ENCODE measurements at regions not wholly inside any gene's neighbourhood (a gene's known extent, or its start where the extent isn't known, plus 50 kb on each side); places are given as distances from the start of the nearest gene placed in this dataset.

GRCh38 chr3:39558775-39559306 lies 91.4 kb downstream of the MOBP start:
- no peak overlapping the region for H2AFZ ChIP-seq
- no peaks in the 10 kb centered on the region for H3K9me2 ChIP-seq (ENCODE audit: insufficient read depth)
- H3K79me2 ChIP-seq (ENCODE audit: insufficient read depth), result no peaks in the 10 kb centered on the region
- no peak overlapping the region for H3K4me3 ChIP-seq
- no peaks in the 10 kb centered on the region for H3K27me3 ChIP-seq (replicated peaks; ENCODE audit: insufficient read depth)
- WGBS, 2 experiments (ENCODE audit: low coverage in 1 of 2, low lambda C conversion rate in 2 of 2, missing lambda C conversion rate in 2 of 2), result 33 to 42% methylated on average over 3 of the region's 3 CpGs
- H3K9ac ChIP-seq, result no peak overlapping the region
- H4K20me1 ChIP-seq (ENCODE audit: insufficient read depth), result no peaks in the 10 kb centered on the region
- no peak overlapping the region for H3K4me2 ChIP-seq (ENCODE audit: unreplicated experiment)
- H3F3A ChIP-seq (ENCODE audit: insufficient read depth), result no peaks in the 10 kb centered on the region
- in situ Hi-C loops (cut with MboI), result no loop called here
- H3K36me3 ChIP-seq (ENCODE audit: low read depth), result no peaks in the 10 kb centered on the region
- no peak overlapping the region for H3K27ac ChIP-seq
- no peaks in the 10 kb centered on the region for H3K4me1 ChIP-seq (ENCODE audit: insufficient read depth)
- H3K9me3 ChIP-seq (ENCODE audit: low read depth), result no peaks in the 10 kb centered on the region
- no peak for TF ChIP-seq EZH2phosphoT487 (IDR thresholded peaks at IDR 0.05; ENCODE audit: insufficient read depth, low read depth)
- DNase-seq, result no peak

- H3K4me2 ChIP-seq (ENCODE audit: unreplicated experiment), result no peak overlapping the region
Measured at GRCh38 chr3:39559543-39559942, 92.1 kb downstream of the MOBP start.

GRCh38 chr3:39568508-39568907 lies 101.0 kb downstream of the MOBP start:
- TF ChIP-seq EZH2phosphoT487 (IDR thresholded peaks at IDR 0.05; ENCODE audit: insufficient read depth, low read depth) (no peak), EZH2 (IDR thresholded peaks at IDR 0.05; ENCODE audit: insufficient read depth, poor library complexity, severe bottlenecking) (no peak)
- Histone ChIP-seq H3K4me2 (ENCODE audit: unreplicated experiment) (no peak overlapping the region), H3K4me1 (ENCODE audit: insufficient read depth) (no peaks in the 10 kb centered on the region), H3K36me3 (ENCODE audit: low read depth) (no peaks in the 10 kb centered on the region), H3K9ac (no peak overlapping the region), H3F3A (ENCODE audit: insufficient read depth) (no peaks in the 10 kb centered on the region), H2AFZ (no peak overlapping the region), H3K27ac (no peak overlapping the region), H3K9me2 (ENCODE audit: insufficient read depth) (no peaks in the 10 kb centered on the region), H3K79me2 (ENCODE audit: insufficient read depth) (no peaks in the 10 kb centered on the region), H4K20me1 (ENCODE audit: insufficient read depth) (no peaks in the 10 kb centered on the region), H3K27me3 (replicated peaks; ENCODE audit: insufficient read depth) (no peaks in the 10 kb centered on the region), H3K4me3 (no peak overlapping the region), H3K9me3 (ENCODE audit: low read depth) (no peaks in the 10 kb centered on the region)
- in situ Hi-C loops (cut with MboI), result no loop called here
- no peak for DNase-seq

More at GRCh38 chr3:39559543-39559942, 92.1 kb downstream of the MOBP start:
- no peak overlapping the region for H3K4me3 ChIP-seq
- H3K27ac ChIP-seq, result no peak overlapping the region
- in situ Hi-C loops (cut with MboI), result no loop called here
- no peaks in the 10 kb centered on the region for H4K20me1 ChIP-seq (ENCODE audit: insufficient read depth)
- H2AFZ ChIP-seq, result no peak overlapping the region
- no peak for TF ChIP-seq EZH2phosphoT487 (IDR thresholded peaks at IDR 0.05; ENCODE audit: insufficient read depth, low read depth)
- no peak for TF ChIP-seq EZH2 (IDR thresholded peaks at IDR 0.05; ENCODE audit: insufficient read depth, poor library complexity, severe bottlenecking)
- H3K27me3 ChIP-seq (replicated peaks; ENCODE audit: insufficient read depth), result no peaks in the 10 kb centered on the region
- no peaks in the 10 kb centered on the region for H3K9me2 ChIP-seq (ENCODE audit: insufficient read depth)
- no peaks in the 10 kb centered on the region for H3K79me2 ChIP-seq (ENCODE audit: insufficient read depth)
- no peak overlapping the region for H3K9ac ChIP-seq
- H3F3A ChIP-seq (ENCODE audit: insufficient read depth), result no peaks in the 10 kb centered on the region
- no peak for DNase-seq
- H3K36me3 ChIP-seq (ENCODE audit: low read depth), result no peaks in the 10 kb centered on the region
- no peaks in the 10 kb centered on the region for H3K9me3 ChIP-seq (ENCODE audit: low read depth)
- H3K4me1 ChIP-seq (ENCODE audit: insufficient read depth), result no peaks in the 10 kb centered on the region

GRCh38 chr3:39569095-39569494 lies 101.6 kb downstream of the MOBP start:
- DNase-seq, result no peak
- H3K9me3 ChIP-seq (ENCODE audit: low read depth), result no peaks in the 10 kb centered on the region
- no peak overlapping the region for H3K27ac ChIP-seq
- no peaks in the 10 kb centered on the region for H3K4me1 ChIP-seq (ENCODE audit: insufficient read depth)
- H3K4me2 ChIP-seq (ENCODE audit: unreplicated experiment), result no peak overlapping the region
- H3K79me2 ChIP-seq (ENCODE audit: insufficient read depth), result no peaks in the 10 kb centered on the region
- no peaks in the 10 kb centered on the region for H4K20me1 ChIP-seq (ENCODE audit: insufficient read depth)
- no peak overlapping the region for H3K4me3 ChIP-seq
- no peaks in the 10 kb centered on the region for H3K36me3 ChIP-seq (ENCODE audit: low read depth)
- no peaks in the 10 kb centered on the region for H3K9me2 ChIP-seq (ENCODE audit: insufficient read depth)
- no peak overlapping the region for H3K9ac ChIP-seq
- in situ Hi-C loops (cut with MboI), result no loop called here
- 8 to 9% methylated on average over 2 of the region's 2 CpGs for WGBS, 2 experiments (ENCODE audit: low coverage in 1 of 2, low lambda C conversion rate in 2 of 2, missing lambda C conversion rate in 2 of 2)
- no peaks in the 10 kb centered on the region for H3K27me3 ChIP-seq (replicated peaks; ENCODE audit: insufficient read depth)
- TF ChIP-seq EZH2 (IDR thresholded peaks at IDR 0.05; ENCODE audit: insufficient read depth, poor library complexity, severe bottlenecking) (no peak), EZH2phosphoT487 (IDR thresholded peaks at IDR 0.05; ENCODE audit: insufficient read depth, low read depth) (no peak)
- no peaks in the 10 kb centered on the region for H3F3A ChIP-seq (ENCODE audit: insufficient read depth)
- H2AFZ ChIP-seq, result no peak overlapping the region

GRCh38 chr3:39573392-39573791 lies 105.9 kb downstream of the MOBP start:
- no peak overlapping the region for H3K27ac ChIP-seq
- no peak overlapping the region for H2AFZ ChIP-seq
- WGBS, 2 experiments (ENCODE audit: low coverage in 1 of 2, low lambda C conversion rate in 2 of 2, missing lambda C conversion rate in 2 of 2), result 39 to 43% methylated on average over 9 of the region's 9 CpGs
- H3F3A ChIP-seq (ENCODE audit: insufficient read depth), result no peaks in the 10 kb centered on the region
- no peaks in the 10 kb centered on the region; the same call in 1 of the 2 replicates for H3K9me2 ChIP-seq (ENCODE audit: insufficient read depth)
- no peaks in the 10 kb centered on the region for H3K9me3 ChIP-seq (ENCODE audit: low read depth)
- peaks cover 16% of the 10 kb centered on the region; the same call in 1 of the 2 replicates for H3K27me3 ChIP-seq (replicated peaks; ENCODE audit: insufficient read depth)
- H3K4me3 ChIP-seq, result no peak overlapping the region
- H3K36me3 ChIP-seq (ENCODE audit: low read depth), result no peaks in the 10 kb centered on the region
- no peak for TF ChIP-seq EZH2phosphoT487 (IDR thresholded peaks at IDR 0.05; ENCODE audit: insufficient read depth, low read depth)
- no peak for TF ChIP-seq EZH2 (IDR thresholded peaks at IDR 0.05; ENCODE audit: insufficient read depth, poor library complexity, severe bottlenecking)
- in situ Hi-C loops (cut with MboI), result no loop called here
- H4K20me1 ChIP-seq (ENCODE audit: insufficient read depth), result no peaks in the 10 kb centered on the region
- DNase-seq, result no peak
- no peaks in the 10 kb centered on the region for H3K79me2 ChIP-seq (ENCODE audit: insufficient read depth)
- H3K9ac ChIP-seq, result no peak overlapping the region
- H3K4me1 ChIP-seq (ENCODE audit: insufficient read depth), result no peaks in the 10 kb centered on the region
- H3K4me2 ChIP-seq (ENCODE audit: unreplicated experiment), result no peak overlapping the region
